Stomach (tissue), 4 donors: ENCODE measurements at regions not wholly inside any gene's neighbourhood (a gene's known extent, or its start where the extent isn't known, plus 50 kb on each side); places are given as distances from the start of the nearest gene placed in this dataset.
"Not testable (repeated sequence)": the region's sequence is repeated elsewhere in the genome, so short reads cannot be mapped to it uniquely, and the experiment has no call there.

ENCODE experiments used
- CTCF ChIP-seq, 7 experiments: fragments of 450-650 bp in 4 of 7; fragments of 200-600 bp in 3 of 7; sonication (generic) in 3 of 7; IDR thresholded peaks; one replicate each; pipeline ENCODE4 v1.5.1; 2016 to 2019; ENCODE audit warnings: antibody characterized with exemption in 7 of 7, control low read depth in 2 of 7, mild to moderate bottlenecking in 1 of 7
- EP300 ChIP-seq: sonication (generic); formaldehyde crosslinking; IDR thresholded peaks from one replicate; pipeline ENCODE4 v1.6.1; 2017; ENCODE audit warnings: antibody characterized with exemption
- POLR2A ChIP-seq, 4 donors: fragments of 450-650 bp; IDR thresholded peaks; one replicate each; pipeline ENCODE4 v1.6.1; 2016; ENCODE audit warnings: antibody characterized with exemption in 4 of 4, control low read depth in 2 of 4, mild to moderate bottlenecking in 1 of 4, moderate library complexity in 1 of 4
- POLR2AphosphoS5 ChIP-seq, 3 donors: sonication (generic); formaldehyde crosslinking; IDR thresholded peaks; one replicate each; pipeline ENCODE4 v1.6.1; 2016; ENCODE audit warnings: antibody characterized with exemption in 3 of 3

- not testable (repeated sequence) for TF ChIP-seq CTCF (IDR thresholded peaks at IDR 0.05); POLR2A (IDR thresholded peaks at IDR 0.05); POLR2AphosphoS5 (IDR thresholded peaks at IDR 0.05); EP300
These were observed 142.1 kb downstream of the LRRC74B start for GRCh38 chr22:21187841-21188240.
